Activated T-cell treated with anti-CD3 and anti-CD28 coated beads, Interleukin-2, amount 50 U/mL, for 4 hours (primary cell): ENCODE measurements at regions not wholly inside any gene's neighbourhood (a gene's known extent, or its start where the extent isn't known, plus 50 kb on each side); places are given as distances from the start of the nearest gene placed in this dataset.

Experiments
- ATAC-seq, 2 donors: fragments of 200-7000 bp; cut with Tn5 transposase; one replicate each; pipeline ENCODE4 v1.10.0; 2021
- DNase-seq: peaks from one replicate; pipeline ENCODE4 v3.0.0-alpha.2; 2020
- H3K27me3 Mint-ChIP-seq: one replicate; pipeline ENCODE4 v1.8.0; 2021; ENCODE audit warnings: low read depth, mixed read lengths
- H3K36me3 Mint-ChIP-seq: one replicate; pipeline ENCODE4 v1.8.0; 2022; ENCODE audit warnings: mixed read lengths; ENCODE audit not compliant: insufficient read depth
- H3K4me1 Mint-ChIP-seq: one replicate; pipeline ENCODE4 v1.8.0; 2021; ENCODE audit warnings: low read depth, mixed read lengths
- H3K4me3 Mint-ChIP-seq: one replicate; pipeline ENCODE4 v1.8.0; 2021; ENCODE audit warnings: mild to moderate bottlenecking, moderate library complexity, mixed read lengths
- H3K9me3 Mint-ChIP-seq: one replicate; pipeline ENCODE4 v1.8.0; 2021; ENCODE audit warnings: mixed read lengths

DNA sequence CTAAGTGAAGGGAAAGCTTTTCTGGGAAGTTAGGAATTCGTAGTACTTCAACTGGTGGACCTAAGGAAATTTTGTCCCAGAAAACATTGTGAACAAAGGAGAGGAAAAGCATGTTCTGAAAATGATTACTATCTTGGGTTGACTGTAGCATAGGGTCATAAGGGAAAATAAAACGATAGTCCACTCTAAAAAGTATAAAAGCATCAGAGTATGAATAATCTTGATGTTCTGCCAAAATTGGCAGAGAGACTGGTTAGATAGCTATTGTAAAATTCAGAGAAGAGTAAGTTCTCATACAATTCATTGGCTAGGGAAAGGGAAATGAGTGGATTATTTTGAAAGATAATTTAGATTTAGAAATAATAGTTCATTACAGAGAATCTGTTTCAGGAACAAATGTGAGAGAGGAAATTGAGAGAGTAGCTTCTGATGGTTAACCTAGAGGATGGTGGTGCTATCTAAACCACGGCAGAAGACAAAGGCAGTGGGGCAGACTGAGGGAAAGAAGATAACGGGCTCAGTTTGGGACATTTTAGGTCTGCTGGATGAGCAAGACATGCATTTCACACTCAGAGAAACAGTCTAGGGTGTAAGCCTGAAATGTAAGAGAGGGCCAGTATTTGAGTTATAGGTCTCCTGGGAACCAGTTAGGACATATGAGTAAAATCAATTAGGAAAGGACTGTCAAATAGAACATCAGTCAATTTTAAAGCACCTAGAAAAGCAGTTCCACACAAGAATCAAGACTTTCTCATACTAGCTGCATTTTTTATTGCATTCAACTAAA lies 799.3 kb upstream of the CXADR start:
- Mint-ChIP-seq H3K4me3 (no peak overlapping the region), H3K36me3 (no peaks in the 10 kb centered on the region), H3K9me3 (peaks cover 14% of the 10 kb centered on the region), H3K4me1 (no peaks in the 10 kb centered on the region), H3K27me3 (no peaks in the 10 kb centered on the region)
- no peak for DNase-seq
- no peak for ATAC-seq

DNA sequence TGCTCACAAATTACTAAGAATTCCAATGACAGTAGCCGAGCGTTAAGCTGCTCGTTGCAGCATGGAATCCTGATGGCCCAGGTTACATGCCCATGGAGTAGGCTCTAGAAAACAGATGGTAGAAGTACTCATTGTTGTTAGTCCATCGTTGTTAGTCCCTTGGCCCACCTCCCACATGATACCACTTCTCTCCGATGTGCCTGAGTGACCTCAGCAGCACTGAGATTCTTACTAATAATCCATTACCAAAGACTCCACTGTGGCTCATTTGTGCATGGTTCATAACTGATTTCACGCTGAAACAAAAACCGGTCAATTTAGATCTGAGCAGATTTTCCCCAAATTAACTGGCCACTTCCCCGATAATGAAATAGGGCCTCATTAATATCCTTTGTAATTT lies 772.3 kb upstream of the CXADR start:
- H3K27me3 Mint-ChIP-seq = no peaks in the 10 kb centered on the region
- DNase-seq (no peak), ATAC-seq (no peak)
- H3K4me1 Mint-ChIP-seq = no peaks in the 10 kb centered on the region
- no peak overlapping the region for H3K4me3 Mint-ChIP-seq
- no peaks in the 10 kb centered on the region for H3K36me3 Mint-ChIP-seq
- peaks cover 6% of the 10 kb centered on the region for H3K9me3 Mint-ChIP-seq

DNA sequence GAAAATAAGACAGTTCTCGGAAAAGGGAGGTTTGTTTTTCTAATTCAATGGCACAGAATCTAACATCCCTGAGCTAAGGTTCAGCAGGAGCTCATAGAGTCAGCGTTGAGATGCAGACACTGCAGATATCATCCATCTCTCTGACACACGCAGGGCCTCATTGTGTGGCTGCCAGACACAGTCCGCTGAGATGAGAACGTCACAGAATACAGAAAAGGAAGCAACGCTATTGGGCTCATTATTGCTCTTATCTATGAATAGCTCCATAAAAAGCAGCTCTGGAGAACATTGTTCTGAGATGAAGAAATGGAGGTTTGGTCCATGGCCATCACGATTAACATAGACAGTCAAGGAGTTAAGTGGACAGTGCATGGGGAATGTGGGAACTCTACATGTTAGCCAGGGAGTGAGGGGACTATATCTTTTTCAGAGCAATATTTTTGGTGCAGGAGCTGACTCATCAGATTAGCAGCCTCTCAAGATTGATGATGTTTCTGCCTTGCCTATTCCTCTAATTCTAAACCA lies 771.6 kb upstream of the CXADR start:
- no peaks in the 10 kb centered on the region for H3K4me1 Mint-ChIP-seq
- peaks cover 10% of the 10 kb centered on the region for H3K9me3 Mint-ChIP-seq
- ATAC-seq = no peak
- H3K27me3 Mint-ChIP-seq = no peaks in the 10 kb centered on the region
- no peaks in the 10 kb centered on the region for H3K36me3 Mint-ChIP-seq
- no peak for DNase-seq
- H3K4me3 Mint-ChIP-seq = no peak overlapping the region

DNA sequence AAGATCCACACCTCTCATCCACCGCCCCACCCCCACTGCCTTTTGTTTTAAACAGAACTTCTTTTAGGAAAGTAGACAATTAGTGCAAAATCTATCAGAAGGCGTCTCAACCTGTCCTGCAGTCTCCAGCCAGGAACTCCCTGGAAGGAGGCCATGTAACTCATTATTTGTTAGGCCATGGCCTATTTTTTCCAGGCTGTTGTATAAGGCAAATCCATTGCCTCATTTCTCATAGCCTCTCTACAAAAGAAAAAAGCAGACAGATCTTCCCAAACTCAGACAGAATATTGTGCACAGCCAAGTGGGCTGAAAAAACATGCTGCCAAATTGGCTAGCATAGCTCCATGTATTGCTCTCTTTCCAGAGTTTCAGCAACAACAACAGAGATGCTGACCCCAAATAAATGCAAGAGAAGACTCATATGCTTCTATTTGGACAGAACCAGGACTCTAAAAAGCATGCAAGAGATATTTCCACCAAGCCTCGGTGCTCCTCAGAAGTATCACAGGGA lies 770.7 kb upstream of the CXADR start:
- no peak for DNase-seq
- Mint-ChIP-seq H3K9me3 (peaks cover 10% of the 10 kb centered on the region), H3K27me3 (no peaks in the 10 kb centered on the region), H3K4me3 (no peak overlapping the region), H3K4me1 (no peaks in the 10 kb centered on the region), H3K36me3 (no peaks in the 10 kb centered on the region)
- ATAC-seq = no peak

DNA sequence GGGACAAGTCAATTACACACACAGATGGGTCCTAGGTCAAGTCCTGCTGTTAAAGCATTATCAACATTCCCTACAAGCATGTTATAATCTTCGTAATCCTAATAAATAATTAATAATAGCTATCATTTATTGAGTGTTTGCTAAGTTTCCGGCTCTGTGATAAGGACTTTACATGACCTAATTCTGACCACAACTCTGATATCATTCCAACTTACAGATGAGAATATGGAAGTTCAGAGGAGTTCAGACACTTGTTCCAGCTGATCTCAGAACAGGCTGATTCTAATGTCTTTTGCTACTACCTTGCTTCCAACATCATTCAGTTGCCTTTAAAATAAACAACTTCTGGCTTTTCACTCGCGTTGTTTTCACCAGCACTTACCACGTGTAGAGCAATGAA lies 770.1 kb upstream of the CXADR start:
- no peaks in the 10 kb centered on the region for H3K36me3 Mint-ChIP-seq
- no peak overlapping the region for H3K4me3 Mint-ChIP-seq
- H3K4me1 Mint-ChIP-seq = no peaks in the 10 kb centered on the region
- DNase-seq (no peak), ATAC-seq (no peak)
- no peaks in the 10 kb centered on the region for H3K27me3 Mint-ChIP-seq
- peaks cover 10% of the 10 kb centered on the region for H3K9me3 Mint-ChIP-seq

DNA sequence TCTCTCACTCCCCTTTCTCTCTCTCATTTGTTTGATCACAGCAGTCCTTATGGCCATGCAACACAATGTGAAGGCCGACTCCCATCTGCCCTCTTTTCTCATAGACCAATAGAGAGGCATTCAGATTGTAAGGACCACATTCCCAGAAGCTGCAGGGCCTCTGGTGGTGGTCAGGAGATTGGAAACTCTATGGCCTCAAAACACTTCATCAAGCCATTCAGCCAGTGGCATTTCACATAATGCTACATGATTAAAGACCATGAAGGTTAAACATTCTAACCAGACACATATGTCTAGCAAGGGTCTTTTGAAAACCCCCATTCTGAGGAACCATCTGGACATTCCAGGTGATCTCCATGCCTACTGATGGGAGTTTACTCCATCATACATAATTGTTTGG lies 769.5 kb upstream of the CXADR start:
- DNase-seq = no peak
- no peaks in the 10 kb centered on the region for H3K4me1 Mint-ChIP-seq
- H3K4me3 Mint-ChIP-seq = no peak overlapping the region
- H3K9me3 Mint-ChIP-seq = peaks cover 14% of the 10 kb centered on the region
- no peak for ATAC-seq
- H3K36me3 Mint-ChIP-seq = no peaks in the 10 kb centered on the region
- no peaks in the 10 kb centered on the region for H3K27me3 Mint-ChIP-seq

- ATAC-seq = no peak
- H3K4me1 Mint-ChIP-seq = no peaks in the 10 kb centered on the region
- no peak for DNase-seq
- H3K4me3 Mint-ChIP-seq = no peak overlapping the region
- no peaks in the 10 kb centered on the region for H3K27me3 Mint-ChIP-seq
- H3K9me3 Mint-ChIP-seq = peaks cover 11% of the 10 kb centered on the region
- no peaks in the 10 kb centered on the region for H3K36me3 Mint-ChIP-seq
These were observed 761.9 kb upstream of the CXADR start for GRCh38 chr21:16750926-16751325.

GRCh38 chr21:16751695-16752474 lies 761.0 kb upstream of the CXADR start:
- Mint-ChIP-seq H3K4me1 (no peaks in the 10 kb centered on the region), H3K27me3 (no peaks in the 10 kb centered on the region), H3K4me3 (no peak overlapping the region), H3K36me3 (no peaks in the 10 kb centered on the region), H3K9me3 (peaks cover 15% of the 10 kb centered on the region)
- DNase-seq (no peak), ATAC-seq (no peak)

DNA sequence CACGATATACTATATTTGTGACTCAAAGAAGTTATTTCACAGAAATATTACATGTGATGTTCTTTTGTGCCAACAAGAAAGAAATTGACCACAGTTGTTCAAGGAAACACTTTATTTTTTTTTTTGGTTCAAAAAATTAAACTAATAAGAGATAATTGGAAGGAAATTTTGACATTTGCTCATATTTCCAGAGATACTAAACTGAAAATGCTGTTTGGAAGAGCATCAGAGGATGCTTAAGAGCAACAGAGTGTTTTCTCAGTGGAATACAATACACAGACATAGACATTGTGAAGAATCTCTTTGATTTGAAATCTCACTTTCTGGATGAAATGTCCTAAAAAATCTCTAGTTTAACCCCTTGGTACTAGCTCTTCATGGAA lies 760.4 kb upstream of the CXADR start:
- Mint-ChIP-seq H3K4me1 (no peaks in the 10 kb centered on the region), H3K9me3 (peaks cover 15% of the 10 kb centered on the region), H3K27me3 (no peaks in the 10 kb centered on the region), H3K4me3 (no peak overlapping the region), H3K36me3 (no peaks in the 10 kb centered on the region)
- ATAC-seq (no peak), DNase-seq (no peak)

DNA sequence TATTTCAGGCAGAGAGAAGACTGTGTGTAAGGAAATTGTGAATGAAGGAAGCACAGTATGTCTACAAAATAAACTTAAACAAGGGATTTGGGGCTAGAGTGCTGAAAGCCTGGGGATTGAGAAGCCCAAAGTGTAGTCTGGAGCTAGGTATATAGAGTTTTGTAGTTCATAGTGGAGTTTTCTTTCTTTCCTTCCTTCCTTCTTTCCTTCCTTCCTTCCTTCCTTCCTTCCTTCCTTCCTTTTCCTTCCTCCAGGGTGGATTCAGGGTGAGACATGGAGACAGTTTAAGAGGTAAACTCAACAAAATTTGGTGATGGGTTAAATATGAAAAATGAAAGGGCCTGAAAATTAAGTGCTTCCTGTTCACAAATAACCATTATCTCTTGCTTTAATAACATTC lies 757.8 kb upstream of the CXADR start:
- no peaks in the 10 kb centered on the region for H3K36me3 Mint-ChIP-seq
- H3K9me3 Mint-ChIP-seq = peaks cover 11% of the 10 kb centered on the region
- H3K27me3 Mint-ChIP-seq = no peaks in the 10 kb centered on the region
- DNase-seq (no peak), ATAC-seq (no peak)
- H3K4me1 Mint-ChIP-seq = no peaks in the 10 kb centered on the region
- no peak overlapping the region for H3K4me3 Mint-ChIP-seq

DNA sequence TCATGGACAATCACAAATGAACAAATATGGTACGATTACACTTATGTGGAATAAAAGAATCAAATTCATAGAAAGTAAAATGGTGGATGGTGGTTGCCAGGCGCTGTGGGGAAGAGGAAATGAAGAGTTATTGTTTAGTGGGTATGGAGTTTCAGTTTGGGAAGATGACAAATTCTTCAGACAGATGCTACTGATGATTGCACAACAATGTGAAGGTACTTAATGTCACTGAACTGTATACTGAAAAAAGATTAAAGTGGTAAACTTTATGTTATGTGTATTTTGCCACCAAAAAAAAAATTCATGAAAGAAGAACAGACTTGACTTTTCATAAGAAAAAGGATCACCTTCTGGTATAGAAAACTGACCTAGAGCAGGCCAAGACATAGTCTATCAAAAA lies 745.6 kb upstream of the CXADR start:
- no peaks in the 10 kb centered on the region for H3K36me3 Mint-ChIP-seq
- H3K4me3 Mint-ChIP-seq = no peak overlapping the region
- no peaks in the 10 kb centered on the region for H3K27me3 Mint-ChIP-seq
- DNase-seq (no peak), ATAC-seq (no peak)
- no peaks in the 10 kb centered on the region for H3K4me1 Mint-ChIP-seq
- H3K9me3 Mint-ChIP-seq = peaks cover 13% of the 10 kb centered on the region

DNA sequence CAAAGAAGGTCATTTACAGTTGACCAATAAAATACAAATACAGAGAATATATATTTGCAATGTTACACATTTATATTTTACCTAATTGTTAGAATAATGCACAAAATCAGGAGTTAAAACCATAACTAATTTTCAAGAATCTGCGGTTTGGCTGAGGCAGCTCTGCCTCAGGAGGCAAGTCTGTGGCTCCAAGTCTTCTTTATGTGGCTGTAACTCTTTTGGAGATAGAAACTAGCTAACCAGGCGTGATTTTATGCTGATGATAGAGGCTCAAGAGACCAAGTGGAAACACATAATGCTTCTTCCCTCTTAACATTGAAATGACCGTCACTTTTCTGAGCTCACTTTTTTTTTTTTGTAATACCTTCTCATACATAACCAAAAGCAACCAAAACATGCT lies 744.7 kb upstream of the CXADR start:
- no peak overlapping the region for H3K4me3 Mint-ChIP-seq
- H3K27me3 Mint-ChIP-seq = no peaks in the 10 kb centered on the region
- H3K9me3 Mint-ChIP-seq = peaks cover 18% of the 10 kb centered on the region
- H3K36me3 Mint-ChIP-seq = no peaks in the 10 kb centered on the region
- H3K4me1 Mint-ChIP-seq = no peaks in the 10 kb centered on the region
- DNase-seq = no peak
- no peak for ATAC-seq

- Mint-ChIP-seq H3K27me3 (no peaks in the 10 kb centered on the region), H3K9me3 (peaks cover 18% of the 10 kb centered on the region), H3K4me3 (no peak overlapping the region), H3K4me1 (no peaks in the 10 kb centered on the region), H3K36me3 (no peaks in the 10 kb centered on the region)
- no peak for DNase-seq
- ATAC-seq = no peak
These were observed 742.6 kb upstream of the CXADR start for GRCh38 chr21:16770266-16770665.

DNA sequence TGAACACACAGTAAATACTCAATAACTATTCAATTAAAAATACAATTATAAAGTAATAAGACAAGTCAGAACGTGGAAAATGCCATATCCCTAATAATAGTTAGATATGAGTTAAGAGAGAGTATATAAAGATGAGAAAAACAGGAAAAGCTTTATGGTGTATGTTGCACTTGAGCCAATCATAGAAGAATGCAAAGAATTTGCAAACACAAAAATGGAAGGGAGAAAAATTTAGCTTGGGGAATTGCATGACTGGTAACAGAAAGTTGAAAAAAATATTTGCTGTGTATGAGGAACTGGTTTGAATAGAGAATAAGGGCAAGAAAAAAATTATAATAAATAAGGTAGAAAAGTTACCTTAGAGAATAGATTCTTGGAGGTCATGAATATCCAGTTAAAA lies 739.6 kb upstream of the CXADR start:
- DNase-seq (no peak), ATAC-seq (no peak)
- H3K36me3 Mint-ChIP-seq = no peaks in the 10 kb centered on the region
- H3K9me3 Mint-ChIP-seq = peaks cover 7% of the 10 kb centered on the region
- H3K4me3 Mint-ChIP-seq = no peak overlapping the region
- no peaks in the 10 kb centered on the region for H3K4me1 Mint-ChIP-seq
- H3K27me3 Mint-ChIP-seq = no peaks in the 10 kb centered on the region

DNA sequence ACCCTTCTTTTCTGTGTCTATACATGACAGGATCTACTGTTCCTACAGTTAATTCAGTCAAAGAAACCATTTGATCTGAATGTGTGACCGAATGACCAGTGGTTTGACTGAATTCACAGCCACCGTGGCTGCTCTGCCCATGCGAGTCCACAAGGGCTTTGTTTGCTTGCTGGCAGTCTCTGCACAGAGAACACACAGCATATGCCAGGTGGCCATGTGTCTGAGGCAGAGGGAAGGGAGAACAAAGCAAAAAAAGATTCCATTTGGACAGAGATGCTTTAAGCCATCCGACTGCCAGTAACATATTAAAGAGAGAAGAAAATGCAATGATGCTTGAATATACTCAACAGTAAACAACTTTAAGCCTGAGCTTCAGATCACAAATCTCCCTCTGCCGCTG lies 737.8 kb upstream of the CXADR start:
- peaks cover 14% of the 10 kb centered on the region for H3K9me3 Mint-ChIP-seq
- no peaks in the 10 kb centered on the region for H3K27me3 Mint-ChIP-seq
- no peaks in the 10 kb centered on the region for H3K36me3 Mint-ChIP-seq
- H3K4me3 Mint-ChIP-seq = no peak overlapping the region
- no peaks in the 10 kb centered on the region for H3K4me1 Mint-ChIP-seq
- DNase-seq = no peak
- no peak for ATAC-seq
